ENCODE measurements at regions not wholly inside any gene's neighbourhood (a gene's known extent, or its start where the extent isn't known, plus 50 kb on each side); places are given as distances from the start of the nearest gene placed in this dataset.

DNA sequence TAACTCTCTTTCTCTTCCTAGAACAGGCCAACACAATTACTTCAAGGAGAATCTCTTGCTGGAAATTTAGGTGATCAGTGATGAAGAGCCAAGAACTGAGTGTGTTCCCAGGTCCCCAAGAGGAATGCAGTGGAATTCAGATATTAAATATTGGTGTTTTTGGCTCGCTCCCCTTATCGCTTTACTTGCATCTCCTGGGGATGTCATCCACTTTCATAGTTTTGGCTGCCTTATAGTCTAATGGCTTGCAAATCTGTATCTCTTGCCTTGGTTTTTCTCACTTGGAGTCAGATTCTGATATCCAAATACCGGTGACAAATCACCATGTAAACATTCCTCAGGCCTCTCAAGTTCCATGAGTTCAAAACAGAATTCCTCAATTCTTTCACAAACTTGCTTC lies 151.0 kb upstream of the C1orf87 start:
- Mint-ChIP-seq H3K27ac (no peak overlapping the region), H3K9me3 (no peaks in the 10 kb centered on the region), H3K27me3 (no peaks in the 10 kb centered on the region), H3K4me3 (no peak overlapping the region), H3K36me3 (ENCODE audit: low read depth) (no peaks in the 10 kb centered on the region), H3K4me1 (no peaks in the 10 kb centered on the region)
- ChIA-PET CTCF (no interaction called here), POLR2A (no interaction called here)
- no peak for DNase-seq

DNA sequence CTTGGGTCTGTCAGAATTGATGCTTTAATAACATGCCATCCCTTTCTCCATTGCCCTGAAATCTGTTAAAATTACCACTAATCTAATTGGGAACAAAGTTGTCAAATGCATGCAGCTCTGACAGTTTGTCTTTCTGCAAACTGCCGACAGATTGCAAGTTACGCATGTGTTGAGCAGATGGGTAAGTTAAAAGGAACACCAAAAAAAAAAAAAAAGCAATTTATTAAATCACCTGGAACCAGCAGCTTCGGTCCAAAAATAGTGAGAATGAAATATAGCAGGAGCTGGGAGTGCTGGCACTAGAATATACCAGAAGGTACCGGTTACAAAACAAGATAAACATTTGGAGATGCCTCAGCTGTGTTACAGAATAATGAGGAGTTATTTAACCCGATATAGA lies 149.6 kb upstream of the C1orf87 start:
- ChIA-PET CTCF (no interaction called here), POLR2A (no interaction called here)
- DNase-seq, result no peak
- Mint-ChIP-seq H3K4me3 (no peak overlapping the region), H3K27ac (no peak overlapping the region), H3K27me3 (no peaks in the 10 kb centered on the region), H3K9me3 (no peaks in the 10 kb centered on the region), H3K36me3 (ENCODE audit: low read depth) (no peaks in the 10 kb centered on the region), H3K4me1 (no peaks in the 10 kb centered on the region)

DNA sequence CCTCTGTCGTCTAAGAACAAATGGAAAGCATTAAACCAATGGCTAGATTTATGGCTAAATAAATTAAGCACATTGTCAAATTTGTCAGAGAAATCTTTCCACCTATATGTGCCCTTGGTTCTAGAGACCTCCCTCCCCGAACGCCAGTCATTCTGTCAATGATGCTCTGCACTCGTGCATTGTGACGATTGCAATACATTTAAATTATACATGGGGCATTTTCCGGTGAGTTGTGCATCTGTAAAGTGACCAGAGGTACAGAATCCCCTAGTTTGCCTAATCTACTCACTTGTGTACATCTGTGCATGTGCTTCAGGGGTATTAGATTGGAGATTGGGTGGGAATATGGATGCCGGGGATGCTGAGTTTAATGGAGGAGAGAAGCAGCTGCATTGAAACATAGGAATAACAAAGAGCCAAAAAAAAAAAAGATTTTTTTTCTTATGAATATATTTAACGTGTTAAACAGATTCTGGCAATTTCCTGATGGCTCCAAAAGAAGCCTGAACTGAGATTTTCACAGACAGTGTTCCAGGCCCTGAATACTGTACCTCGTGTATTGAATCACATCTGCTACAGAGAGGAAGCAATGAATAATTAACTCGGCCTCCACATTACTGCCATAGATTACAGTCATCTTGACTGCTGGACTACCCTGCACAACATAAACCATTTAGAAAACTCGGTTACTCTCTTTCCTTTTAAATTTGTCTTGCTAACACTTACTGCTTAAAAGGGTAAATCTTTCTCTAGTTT lies 149.0 kb upstream of the C1orf87 start:
- no peaks in the 10 kb centered on the region for H3K4me1 Mint-ChIP-seq
- H3K27ac Mint-ChIP-seq, result no peak overlapping the region
- CTCF ChIA-PET, result no interaction called here
- H3K4me3 Mint-ChIP-seq, result no peak overlapping the region
- no peaks in the 10 kb centered on the region for H3K9me3 Mint-ChIP-seq
- no peaks in the 10 kb centered on the region for H3K27me3 Mint-ChIP-seq
- DNase-seq, result no peak
- POLR2A ChIA-PET, result no interaction called here
- no peaks in the 10 kb centered on the region for H3K36me3 Mint-ChIP-seq (ENCODE audit: low read depth)

DNA sequence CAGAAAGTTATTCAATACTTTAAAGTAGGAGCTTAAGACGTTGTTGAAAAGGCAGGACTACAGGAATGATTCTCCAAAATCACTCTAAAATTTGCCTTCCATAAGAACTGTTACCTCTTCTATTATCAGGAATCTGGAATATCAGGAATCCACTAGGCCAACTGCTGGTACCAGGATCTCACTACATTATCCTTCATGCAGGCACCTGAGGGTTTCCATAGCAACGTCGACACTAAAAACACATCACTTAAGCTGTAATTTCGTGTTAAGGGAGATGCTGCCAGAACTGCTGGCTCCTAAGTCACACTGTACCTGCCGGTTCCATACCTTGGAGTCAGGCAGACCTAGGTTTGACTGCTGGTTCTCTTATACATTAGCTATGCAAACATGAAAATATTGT lies 139.7 kb upstream of the C1orf87 start:
- no peaks in the 10 kb centered on the region for H3K36me3 Mint-ChIP-seq (ENCODE audit: low read depth)
- no peaks in the 10 kb centered on the region for H3K27me3 Mint-ChIP-seq
- H3K4me3 Mint-ChIP-seq, result no peak overlapping the region
- no peak overlapping the region for H3K27ac Mint-ChIP-seq
- DNase-seq, result no peak
- H3K9me3 Mint-ChIP-seq, result peaks cover 7% of the 10 kb centered on the region
- CTCF ChIA-PET, result no interaction called here
- POLR2A ChIA-PET, result no interaction called here
- no peaks in the 10 kb centered on the region for H3K4me1 Mint-ChIP-seq

DNA sequence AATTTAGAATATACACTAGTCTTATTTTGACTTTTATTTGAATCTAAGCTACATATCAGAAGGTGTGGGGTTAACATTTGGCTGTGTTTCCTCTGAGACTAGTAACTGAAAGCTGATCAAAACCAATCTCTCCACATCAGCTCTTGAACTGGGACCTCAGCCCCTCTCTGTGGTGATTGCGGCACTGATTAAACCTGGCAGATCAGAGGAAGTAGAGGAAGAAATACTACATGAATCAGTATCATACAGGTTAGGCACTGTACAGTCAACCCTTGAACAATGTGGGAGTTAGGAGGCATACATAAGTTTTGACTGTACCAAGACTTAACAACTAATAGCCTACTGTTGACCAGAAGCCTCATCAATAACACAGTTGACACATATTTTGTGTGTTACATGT lies 122.5 kb upstream of the C1orf87 start:
- no peaks in the 10 kb centered on the region for H3K27me3 Mint-ChIP-seq
- H3K4me1 Mint-ChIP-seq, result no peaks in the 10 kb centered on the region
- ChIA-PET POLR2A (no interaction called here), CTCF (no interaction called here)
- no peak overlapping the region for H3K4me3 Mint-ChIP-seq
- H3K9me3 Mint-ChIP-seq, result no peaks in the 10 kb centered on the region
- no peaks in the 10 kb centered on the region for H3K36me3 Mint-ChIP-seq (ENCODE audit: low read depth)
- no peak for DNase-seq
- no peak overlapping the region for H3K27ac Mint-ChIP-seq

DNA sequence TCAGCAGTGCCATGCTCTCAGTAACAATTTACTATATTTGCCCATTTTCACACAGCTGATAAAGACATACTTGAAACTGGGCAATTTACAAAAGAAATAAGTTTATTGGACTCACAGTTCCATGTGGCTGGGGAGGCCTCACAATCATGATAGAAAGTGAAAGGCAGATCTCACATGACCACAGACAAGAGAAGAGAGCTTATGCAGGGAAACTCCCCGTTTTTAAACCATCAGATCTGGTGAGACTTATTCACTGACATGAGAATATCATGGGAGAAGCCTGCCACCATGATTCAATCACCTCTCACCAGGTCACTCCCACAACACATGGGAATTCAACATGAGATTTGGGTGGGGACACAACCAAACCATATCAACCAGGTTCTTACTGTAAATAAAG lies 112.1 kb upstream of the C1orf87 start:
- POLR2A ChIA-PET, result no interaction called here
- Mint-ChIP-seq H3K4me3 (no peak overlapping the region), H3K36me3 (ENCODE audit: low read depth) (no peaks in the 10 kb centered on the region), H3K27me3 (no peaks in the 10 kb centered on the region), H3K27ac (no peak overlapping the region), H3K9me3 (peaks cover 13% of the 10 kb centered on the region), H3K4me1 (no peaks in the 10 kb centered on the region)
- no peak for DNase-seq
- CTCF ChIA-PET, result no interaction called here

DNA sequence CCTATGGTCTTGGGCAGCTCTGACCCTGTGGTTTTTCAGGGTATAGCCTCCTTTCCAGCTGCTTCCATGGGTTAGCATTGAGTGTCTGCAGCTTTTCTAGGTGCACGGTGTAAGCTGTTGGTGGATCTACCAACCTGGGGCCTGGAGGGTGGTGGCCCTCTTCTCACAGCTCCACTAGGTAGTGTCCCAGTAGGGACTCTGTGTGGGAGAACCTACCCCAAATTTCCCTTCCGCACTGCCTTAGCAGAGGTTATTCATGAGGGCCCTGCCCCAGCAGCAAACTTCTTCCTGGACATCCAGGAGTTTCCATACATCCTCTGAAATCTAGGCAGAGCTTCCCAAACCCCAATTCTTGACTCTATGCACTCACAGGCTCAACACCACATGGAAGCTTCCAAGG lies 111.0 kb upstream of the C1orf87 start:
- DNase-seq, result no peak
- H3K4me1 Mint-ChIP-seq, result no peaks in the 10 kb centered on the region
- ChIA-PET POLR2A (no interaction called here), CTCF (no interaction called here)
- no peak overlapping the region for H3K4me3 Mint-ChIP-seq
- H3K27ac Mint-ChIP-seq, result no peak overlapping the region
- peaks cover 13% of the 10 kb centered on the region for H3K9me3 Mint-ChIP-seq
- H3K36me3 Mint-ChIP-seq (ENCODE audit: low read depth), result no peaks in the 10 kb centered on the region
- no peaks in the 10 kb centered on the region for H3K27me3 Mint-ChIP-seq

DNA sequence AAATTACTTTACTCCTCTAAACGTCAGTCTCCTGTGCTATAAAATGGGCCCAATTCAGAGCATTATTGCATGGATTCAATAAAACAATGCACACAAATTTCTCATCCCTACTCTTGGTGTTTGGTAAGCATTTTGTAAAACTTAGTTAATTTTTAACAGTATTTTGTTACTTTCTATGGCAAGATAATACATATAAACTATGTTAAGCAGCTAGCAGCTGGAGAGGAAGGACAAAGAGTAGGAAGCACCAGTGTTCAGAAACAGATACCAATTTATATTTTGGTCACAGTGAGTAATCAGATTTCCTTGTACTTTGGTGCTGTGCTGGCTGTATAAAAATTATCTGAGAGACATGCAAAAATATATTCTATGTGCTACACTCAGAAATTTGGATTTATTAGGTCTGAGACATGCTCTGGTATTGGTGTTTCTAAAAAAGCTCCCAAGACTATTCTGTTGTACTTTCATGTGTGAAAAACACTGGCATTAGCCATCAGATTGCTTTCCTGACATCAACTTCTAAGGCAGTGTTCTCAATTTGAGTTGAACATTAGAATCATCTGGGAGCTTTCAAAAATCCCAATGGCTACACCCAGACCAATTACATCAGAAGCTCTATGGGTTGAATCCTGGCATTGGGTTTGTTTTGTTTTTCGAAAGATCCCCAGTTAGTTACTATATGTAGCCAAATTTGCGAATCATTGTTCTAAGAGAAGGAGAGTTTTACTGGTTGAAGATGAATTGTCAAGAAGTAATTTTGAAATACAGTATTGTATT lies 100.3 kb upstream of the C1orf87 start:
- Mint-ChIP-seq H3K4me3 (no peak overlapping the region), H3K27me3 (no peaks in the 10 kb centered on the region), H3K27ac (no peak overlapping the region), H3K36me3 (ENCODE audit: low read depth) (no peaks in the 10 kb centered on the region), H3K9me3 (no peaks in the 10 kb centered on the region), H3K4me1 (no peaks in the 10 kb centered on the region)
- no peak for DNase-seq
- POLR2A ChIA-PET, result no interaction called here
- CTCF ChIA-PET, result no interaction called here

DNA sequence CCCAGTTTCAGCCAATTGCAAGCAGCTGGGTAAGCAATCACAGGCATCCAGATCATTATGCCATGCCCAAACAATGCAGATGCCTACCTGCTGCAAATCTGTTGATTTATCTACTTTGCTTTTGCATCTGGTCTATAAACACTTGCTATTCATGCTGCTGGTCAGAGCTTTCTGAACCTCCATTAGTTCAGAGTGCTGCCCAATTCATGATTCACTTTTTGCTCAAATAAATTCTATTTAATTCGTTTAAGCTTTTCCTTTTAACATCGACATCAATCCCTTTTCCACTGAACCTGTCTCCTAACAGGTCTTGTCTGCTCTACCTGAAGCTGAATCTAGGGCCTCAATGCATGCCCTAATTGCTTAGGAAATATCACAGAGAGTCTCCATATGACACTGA lies 99.4 kb upstream of the C1orf87 start:
- H3K36me3 Mint-ChIP-seq (ENCODE audit: low read depth), result no peaks in the 10 kb centered on the region
- H3K27me3 Mint-ChIP-seq, result no peaks in the 10 kb centered on the region
- no peaks in the 10 kb centered on the region for H3K4me1 Mint-ChIP-seq
- H3K9me3 Mint-ChIP-seq, result no peaks in the 10 kb centered on the region
- DNase-seq, result no peak
- no peak overlapping the region for H3K27ac Mint-ChIP-seq
- ChIA-PET CTCF (no interaction called here), POLR2A (no interaction called here)
- no peak overlapping the region for H3K4me3 Mint-ChIP-seq

DNA sequence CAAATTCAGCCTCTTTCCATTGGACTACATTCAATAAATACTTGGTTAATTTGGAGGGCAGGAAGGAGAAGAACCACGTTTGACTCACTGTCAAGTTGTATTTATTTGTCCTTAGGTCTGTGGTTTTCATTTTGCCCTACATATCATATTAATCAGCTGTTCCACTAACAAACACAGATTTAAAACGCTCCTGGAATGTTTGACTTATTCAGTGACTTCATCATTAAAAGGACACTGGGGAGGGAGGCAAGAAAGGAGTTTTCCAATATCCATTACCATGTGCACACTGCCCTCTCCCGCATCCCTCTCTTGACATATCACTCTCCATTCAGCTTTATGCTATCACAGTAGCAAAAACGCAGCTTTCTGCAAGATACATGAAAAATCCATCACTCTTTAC lies 98.2 kb upstream of the C1orf87 start:
- Mint-ChIP-seq H3K4me1 (no peaks in the 10 kb centered on the region), H3K27me3 (no peaks in the 10 kb centered on the region), H3K4me3 (no peak overlapping the region), H3K9me3 (no peaks in the 10 kb centered on the region), H3K36me3 (ENCODE audit: low read depth) (no peaks in the 10 kb centered on the region), H3K27ac (no peak overlapping the region)
- DNase-seq, result no peak
- ChIA-PET POLR2A (no interaction called here), CTCF (no interaction called here)

DNA sequence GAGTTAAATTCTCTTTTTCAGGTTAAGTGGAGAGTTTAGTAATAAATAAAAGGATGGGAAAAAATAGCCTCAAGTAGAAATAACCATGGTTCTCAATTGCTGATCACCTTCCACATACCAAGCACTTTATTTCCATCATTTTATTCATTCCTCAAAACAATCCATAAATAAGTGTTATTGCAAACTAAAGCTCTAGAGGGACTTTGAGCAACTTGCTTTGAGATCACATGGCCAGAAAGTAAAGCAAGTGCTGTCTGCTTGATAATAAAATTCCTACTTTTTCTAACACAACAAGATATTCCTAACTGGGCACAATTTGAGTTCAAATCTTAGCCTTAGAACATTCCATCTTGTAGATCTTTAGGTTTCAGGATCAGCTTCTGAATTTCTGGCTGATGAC lies 97.1 kb upstream of the C1orf87 start:
- Mint-ChIP-seq H3K9me3 (no peaks in the 10 kb centered on the region), H3K27ac (no peak overlapping the region), H3K4me1 (no peaks in the 10 kb centered on the region), H3K4me3 (no peak overlapping the region), H3K27me3 (no peaks in the 10 kb centered on the region), H3K36me3 (ENCODE audit: low read depth) (no peaks in the 10 kb centered on the region)
- no peak for DNase-seq
- ChIA-PET CTCF (no interaction called here), POLR2A (no interaction called here)

DNA sequence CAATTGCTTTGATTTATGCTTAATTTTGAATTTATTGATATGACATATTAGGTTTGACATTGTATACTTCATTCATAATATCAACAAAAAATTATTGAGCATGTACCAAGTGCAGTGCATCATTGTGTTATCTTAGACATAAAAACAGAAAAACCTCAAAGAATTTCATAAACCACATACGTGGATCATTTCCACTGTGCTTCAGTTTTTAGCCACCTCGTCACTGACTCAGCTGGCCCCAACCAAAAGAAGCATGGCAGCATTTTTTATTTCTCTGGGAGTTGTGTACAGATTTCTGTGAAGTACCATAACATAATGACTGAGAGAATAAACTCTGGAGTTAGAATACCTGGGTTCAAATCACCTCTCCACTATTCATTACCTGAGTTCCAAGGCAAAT lies 95.6 kb upstream of the C1orf87 start:
- ChIA-PET CTCF (interaction anchor here (1.0 kb wide), 1 partner anchor 25 kb away, joined by 3 read pairs; no protein-coding TSS in a partner anchor), POLR2A (no interaction called here)
- no peaks in the 10 kb centered on the region for H3K4me1 Mint-ChIP-seq
- no peak overlapping the region for H3K4me3 Mint-ChIP-seq
- no peaks in the 10 kb centered on the region for H3K36me3 Mint-ChIP-seq (ENCODE audit: low read depth)
- H3K27me3 Mint-ChIP-seq, result no peaks in the 10 kb centered on the region
- DNase-seq, result no peak
- no peak overlapping the region for H3K27ac Mint-ChIP-seq
- H3K9me3 Mint-ChIP-seq, result no peaks in the 10 kb centered on the region

DNA sequence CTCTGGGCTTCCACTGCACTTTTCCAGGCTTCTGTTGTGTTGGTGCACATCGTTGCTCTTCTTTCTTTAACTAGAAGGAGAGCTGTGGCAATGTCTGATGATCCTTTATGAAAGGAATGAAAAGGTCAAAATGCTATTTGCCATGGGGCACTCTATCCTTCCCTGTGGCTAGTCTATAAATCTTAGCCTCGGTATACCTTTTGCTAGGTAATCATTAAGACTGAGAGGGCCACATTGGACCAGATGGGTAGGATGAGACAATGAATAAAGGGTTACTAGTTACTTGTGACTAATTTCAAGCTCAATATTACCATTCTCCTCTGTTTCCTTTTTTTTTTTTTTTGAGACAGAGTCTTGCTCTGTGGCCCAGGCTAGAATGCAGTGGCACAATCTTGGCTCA lies 89.4 kb upstream of the C1orf87 start:
- Mint-ChIP-seq H3K4me3 (no peak overlapping the region), H3K9me3 (no peaks in the 10 kb centered on the region), H3K36me3 (ENCODE audit: low read depth) (no peaks in the 10 kb centered on the region), H3K4me1 (no peaks in the 10 kb centered on the region), H3K27ac (no peak overlapping the region), H3K27me3 (no peaks in the 10 kb centered on the region)
- ChIA-PET POLR2A (no interaction called here), CTCF (no interaction called here)
- no peak for DNase-seq

DNA sequence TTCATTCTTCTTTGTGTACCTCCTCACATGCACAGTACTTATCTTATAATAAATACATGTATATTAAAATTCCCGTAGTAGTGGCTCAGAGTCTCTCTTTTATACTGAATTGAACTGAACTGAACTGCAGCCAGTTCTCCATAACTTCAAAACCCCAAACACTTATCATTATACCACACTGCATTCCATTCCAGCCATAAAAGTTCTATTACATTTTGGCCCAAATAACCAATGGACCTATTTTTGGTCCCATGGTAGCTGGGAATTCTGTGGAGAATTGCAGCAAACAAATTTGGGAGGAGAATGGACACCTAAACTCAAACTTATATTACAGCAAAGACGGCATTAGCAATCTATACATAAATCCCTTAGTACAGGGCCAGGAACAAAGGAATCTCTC lies 86.6 kb upstream of the C1orf87 start:
- no peak for DNase-seq
- no peaks in the 10 kb centered on the region for H3K27me3 Mint-ChIP-seq
- H3K4me3 Mint-ChIP-seq, result no peak overlapping the region
- no peaks in the 10 kb centered on the region for H3K9me3 Mint-ChIP-seq
- POLR2A ChIA-PET, result no interaction called here
- H3K27ac Mint-ChIP-seq, result no peak overlapping the region
- H3K4me1 Mint-ChIP-seq, result no peaks in the 10 kb centered on the region
- no peaks in the 10 kb centered on the region for H3K36me3 Mint-ChIP-seq (ENCODE audit: low read depth)
- CTCF ChIA-PET, result no interaction called here
